ENCODE measurements at regions not wholly inside any gene's neighbourhood (a gene's known extent, or its start where the extent isn't known, plus 50 kb on each side); places are given as distances from the start of the nearest gene placed in this dataset.
"Not testable (repeated sequence)": the region's sequence is repeated elsewhere in the genome, so short reads cannot be mapped to it uniquely, and the experiment has no call there.

GRCh38 chr22:23419931-23420330 lies 160.2 kb downstream of the IGLL1 start:
- DNase-seq: no peak
- 91 to 93% methylated on average over 5 of the region's 5 CpGs for WGBS, 2 donors
- H3K27ac ChIP-seq: no peak overlapping the region
- intact Hi-C loops (cut with DNase I): no loop called here
- peaks cover 0 to 13% (median 0%) of the 10 kb centered on the region in 3 donors for H3K27me3 ChIP-seq
- H3K36me3 ChIP-seq: no peaks in the 10 kb centered on the region
- H3K4me3 ChIP-seq: no peak overlapping the region
- no peaks in the 10 kb centered on the region for H3K9me3 ChIP-seq
- TF ChIP-seq EP300 (IDR thresholded peaks at IDR 0.05) (no peak), POLR2A (IDR thresholded peaks at IDR 0.05) (no peak), CTCF (IDR thresholded peaks at IDR 0.05) (no peak), POLR2AphosphoS5 (IDR thresholded peaks at IDR 0.05) (no peak)
- no peaks in the 10 kb centered on the region for H3K4me1 ChIP-seq

- no peaks in the 10 kb centered on the region for H3K9me3 ChIP-seq
- H3K4me3 ChIP-seq: no peak overlapping the region
- intact Hi-C loops (cut with DNase I): no loop called here
- H3K27me3 ChIP-seq: peaks cover 0 to 13% (median 0%) of the 10 kb centered on the region in 3 donors
- no peaks in the 10 kb centered on the region for H3K4me1 ChIP-seq
- WGBS, 2 donors: 92 to 93% methylated on average over 4 of the region's 4 CpGs
- no peaks in the 10 kb centered on the region for H3K36me3 ChIP-seq
- no peak for TF ChIP-seq POLR2AphosphoS5 (IDR thresholded peaks at IDR 0.05)
- TF ChIP-seq POLR2A (IDR thresholded peaks at IDR 0.05): no peak
- TF ChIP-seq CTCF (IDR thresholded peaks at IDR 0.05): no peak
- no peak for TF ChIP-seq EP300 (IDR thresholded peaks at IDR 0.05)
- H3K27ac ChIP-seq: no peak overlapping the region
- no peak for DNase-seq
Measured at GRCh38 chr22:23419171-23419570, 160.9 kb downstream of the IGLL1 start.

- 86% methylated on average over 12 of the region's 12 CpGs for WGBS, 2 donors
- H3K4me1 ChIP-seq: no peaks in the 10 kb centered on the region
- H3K27me3 ChIP-seq: peaks cover 0 to 13% (median 0%) of the 10 kb centered on the region in 3 donors
- no peak for TF ChIP-seq POLR2AphosphoS5 (IDR thresholded peaks at IDR 0.05)
- TF ChIP-seq EP300 (IDR thresholded peaks at IDR 0.05): no peak
- TF ChIP-seq CTCF (IDR thresholded peaks at IDR 0.05): no peak
- no peak for TF ChIP-seq POLR2A (IDR thresholded peaks at IDR 0.05)
- intact Hi-C loops (cut with DNase I): no loop called here
- H3K4me3 ChIP-seq: no peak overlapping the region
- no peaks in the 10 kb centered on the region for H3K9me3 ChIP-seq
- no peaks in the 10 kb centered on the region for H3K36me3 ChIP-seq
- H3K27ac ChIP-seq: no peak overlapping the region
- DNase-seq: no peak
Measured at GRCh38 chr22:23418159-23418788, 161.8 kb downstream of the IGLL1 start.

- peaks cover 0 to 13% (median 0%) of the 10 kb centered on the region in 3 donors for H3K27me3 ChIP-seq
- H3K4me1 ChIP-seq; H3K27ac ChIP-seq; DNase-seq; H3K36me3 ChIP-seq; H3K4me3 ChIP-seq; intact Hi-C loops (cut with DNase I); H3K9me3 ChIP-seq: not testable (repeated sequence)
- WGBS, 2 donors: 75 to 88% methylated on average over 3 of the region's 3 CpGs
Measured at GRCh38 chr22:23417327-23417726, 162.8 kb downstream of the IGLL1 start.

- H3K36me3 ChIP-seq; H3K4me3 ChIP-seq; H3K27ac ChIP-seq; intact Hi-C loops (cut with DNase I); H3K4me1 ChIP-seq; H3K9me3 ChIP-seq; DNase-seq: not testable (repeated sequence)
- 84 to 88% methylated on average over 7 of the region's 8 CpGs for WGBS, 2 donors
- peaks cover 0 to 13% (median 0%) of the 10 kb centered on the region in 3 donors for H3K27me3 ChIP-seq
Measured at GRCh38 chr22:23416169-23416690, 163.9 kb downstream of the IGLL1 start.

GRCh38 chr22:23415490-23415851 lies 164.6 kb downstream of the IGLL1 start:
- intact Hi-C loops (cut with DNase I): no loop called here
- Histone ChIP-seq H3K27ac (no peak overlapping the region), H3K4me3 (no peak overlapping the region), H3K36me3 (no peaks in the 10 kb centered on the region), H3K9me3 (no peaks in the 10 kb centered on the region), H3K4me1 (no peaks in the 10 kb centered on the region), H3K27me3 (peaks cover 0 to 13% (median 0%) of the 10 kb centered on the region in 3 donors)
- WGBS, 2 donors: 68% methylated on average over 8 of the region's 8 CpGs
- DNase-seq: no peak
- TF ChIP-seq POLR2AphosphoS5 (IDR thresholded peaks at IDR 0.05) (no peak), EP300 (IDR thresholded peaks at IDR 0.05) (no peak), POLR2A (IDR thresholded peaks at IDR 0.05) (no peak), CTCF (IDR thresholded peaks at IDR 0.05) (no peak)

All from sigmoid colon (tissue), 6 donors.